Activated CD8-positive, alpha-beta T cell treated with anti-CD3 and anti-CD28 coated beads, Interleukin-2, amount 10 ng/mL, durations not matched to agents 7 days and 5 days (primary cell): ENCODE measurements at regions not wholly inside any gene's neighbourhood (a gene's known extent, or its start where the extent isn't known, plus 50 kb on each side); places are given as distances from the start of the nearest gene placed in this dataset.

Experiments
- ATAC-seq: fragments of 150-1000 bp; cut with Tn5 transposase; one replicate; pipeline ENCODE4 v1.10.0; 2021; ENCODE audit warnings: moderate library complexity
- CTCF ChIA-PET: fragments of 350-600 bp; sonication (Branson Sonifier 250); formaldehyde crosslinking; loops from one replicate; lab custom pipeline; 2021; ENCODE audit warnings: antibody characterized with exemption; lab: Charles Lee
- POLR2A ChIA-PET: fragments of 350-600 bp; sonication (Branson Sonifier 250); formaldehyde crosslinking; loops from one replicate; lab custom pipeline; 2021; ENCODE audit warnings: antibody characterized with exemption; lab: Charles Lee
- DNase-seq: peaks from one replicate; pipeline ENCODE4 v3.0.0-alpha.2; 2020
- H3K27ac Mint-ChIP-seq: one replicate; pipeline ENCODE4 v1.8.0; 2021; ENCODE audit warnings: mild to moderate bottlenecking, mixed read lengths
- H3K27me3 Mint-ChIP-seq: one replicate; pipeline ENCODE4 v1.8.0; 2021; ENCODE audit warnings: low read depth, mixed read lengths
- H3K36me3 Mint-ChIP-seq: one replicate; pipeline ENCODE4 v1.8.0; 2021; ENCODE audit warnings: low read depth, mixed read lengths
- H3K4me1 Mint-ChIP-seq: one replicate; pipeline ENCODE4 v1.8.0; 2021; ENCODE audit warnings: low read depth, mixed read lengths
- H3K4me3 Mint-ChIP-seq: one replicate; pipeline ENCODE4 v1.8.0; 2021; ENCODE audit warnings: mild to moderate bottlenecking, mixed read lengths
- H3K9me3 Mint-ChIP-seq: one replicate; pipeline ENCODE4 v1.8.0; 2022; ENCODE audit warnings: mixed read lengths; ENCODE audit not compliant: insufficient read depth

DNA sequence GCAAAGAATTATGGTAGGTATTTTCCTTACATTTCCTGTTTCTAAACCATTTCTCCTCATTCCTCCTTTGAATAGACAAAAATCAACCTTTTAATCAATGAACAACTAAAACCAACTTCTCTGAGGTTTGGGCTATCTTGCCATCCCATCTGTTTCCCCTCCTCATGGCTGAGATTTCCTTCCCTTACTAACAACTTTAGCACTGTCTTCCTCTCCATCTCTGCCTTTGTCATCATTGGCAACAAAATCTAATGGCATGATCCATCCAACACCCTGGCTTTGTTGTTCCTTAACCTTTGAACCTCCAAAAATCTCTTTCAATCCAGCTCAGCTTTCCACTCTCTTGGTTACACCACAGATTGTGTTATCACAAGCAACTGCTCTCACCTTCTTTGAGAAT, 95.3 kb upstream of the FAM136A start:
- no peak overlapping the region for H3K27ac Mint-ChIP-seq
- H3K4me1 Mint-ChIP-seq = no peaks in the 10 kb centered on the region
- ATAC-seq (no peak), DNase-seq (no peak)
- POLR2A ChIA-PET = no interaction called here
- H3K27me3 Mint-ChIP-seq = peaks cover 24% of the 10 kb centered on the region
- CTCF ChIA-PET = interaction anchor here (0.6 kb wide), 1 partner anchor 206 kb away, joined by 4 read pairs; the partner anchor contains the start of gene C2orf42
- H3K36me3 Mint-ChIP-seq = no peaks in the 10 kb centered on the region
- H3K4me3 Mint-ChIP-seq = no peak overlapping the region
- no peaks in the 10 kb centered on the region for H3K9me3 Mint-ChIP-seq

GRCh38 chr2:70396612-70397011, 94.7 kb upstream of the FAM136A start:
- CTCF ChIA-PET = no interaction called here
- POLR2A ChIA-PET = no interaction called here
- ATAC-seq (no peak), DNase-seq (no peak)
- no peaks in the 10 kb centered on the region for H3K36me3 Mint-ChIP-seq
- no peaks in the 10 kb centered on the region for H3K9me3 Mint-ChIP-seq
- no peak overlapping the region for H3K27ac Mint-ChIP-seq
- peaks cover 24% of the 10 kb centered on the region for H3K27me3 Mint-ChIP-seq
- H3K4me3 Mint-ChIP-seq = no peak overlapping the region
- no peaks in the 10 kb centered on the region for H3K4me1 Mint-ChIP-seq

DNA sequence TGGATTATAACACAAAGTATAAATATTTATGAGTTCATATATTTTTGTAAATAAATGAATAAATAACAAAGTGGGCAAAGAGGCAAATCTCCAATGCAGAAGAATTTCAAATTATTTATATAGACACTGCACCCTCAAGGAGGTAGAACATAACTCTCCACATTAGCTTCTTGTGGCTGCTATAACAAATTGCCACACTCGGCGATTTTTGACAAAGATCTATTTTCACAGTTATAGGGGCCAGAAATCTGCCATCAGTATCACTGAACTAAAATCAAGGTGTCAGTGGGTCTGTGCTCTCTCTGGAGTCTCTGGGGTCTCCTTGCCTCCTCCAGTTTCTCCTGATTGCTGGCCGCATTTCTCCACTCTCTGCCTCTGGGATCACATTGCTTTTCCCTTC, 92.0 kb upstream of the FAM136A start:
- DNase-seq (no peak), ATAC-seq (no peak)
- CTCF ChIA-PET = no interaction called here
- Mint-ChIP-seq H3K4me3 (no peak overlapping the region), H3K36me3 (no peaks in the 10 kb centered on the region), H3K27ac (no peak overlapping the region), H3K4me1 (no peaks in the 10 kb centered on the region), H3K9me3 (no peaks in the 10 kb centered on the region), H3K27me3 (peaks cover 24% of the 10 kb centered on the region)
- POLR2A ChIA-PET = no interaction called here

GRCh38 chr2:70391988-70392387, 90.1 kb upstream of the FAM136A start:
- no peaks in the 10 kb centered on the region for H3K9me3 Mint-ChIP-seq
- ChIA-PET POLR2A (no interaction called here), CTCF (no interaction called here)
- no peak overlapping the region for H3K4me3 Mint-ChIP-seq
- DNase-seq (no peak), ATAC-seq (no peak)
- no peak overlapping the region for H3K27ac Mint-ChIP-seq
- H3K36me3 Mint-ChIP-seq = no peaks in the 10 kb centered on the region
- no peaks in the 10 kb centered on the region for H3K4me1 Mint-ChIP-seq
- peaks cover 13% of the 10 kb centered on the region for H3K27me3 Mint-ChIP-seq

GRCh38 chr2:70391259-70391658, 89.4 kb upstream of the FAM136A start:
- Mint-ChIP-seq H3K9me3 (no peaks in the 10 kb centered on the region), H3K4me1 (no peaks in the 10 kb centered on the region), H3K27me3 (peaks cover 10% of the 10 kb centered on the region), H3K4me3 (no peak overlapping the region), H3K27ac (no peak overlapping the region), H3K36me3 (no peaks in the 10 kb centered on the region)
- POLR2A ChIA-PET = no interaction called here
- no peak for DNase-seq
- CTCF ChIA-PET = no interaction called here
- no peak for ATAC-seq

DNA sequence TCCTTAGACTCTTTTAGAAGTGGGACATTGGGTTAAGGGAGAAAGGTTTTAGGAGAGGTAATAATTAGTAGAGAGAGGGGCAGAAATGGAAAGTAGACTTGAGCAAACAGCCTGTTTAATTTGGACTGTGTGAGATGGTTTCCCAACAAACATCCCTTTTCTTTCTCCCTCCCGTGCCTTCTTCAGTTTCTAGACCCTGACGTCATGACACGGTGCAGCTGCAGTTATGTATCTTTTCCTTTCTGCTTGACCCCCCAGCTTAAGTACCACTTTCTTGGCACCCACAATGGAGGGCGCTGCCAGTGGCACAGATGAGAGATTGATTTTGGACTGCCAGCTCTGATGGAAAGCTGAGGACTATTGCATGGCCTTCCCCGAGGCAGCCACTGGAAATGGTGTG, 86.9 kb upstream of the FAM136A start:
- DNase-seq (no peak), ATAC-seq (no peak)
- no peak overlapping the region for H3K27ac Mint-ChIP-seq
- no peaks in the 10 kb centered on the region for H3K36me3 Mint-ChIP-seq
- ChIA-PET CTCF (interaction anchor here (1.3 kb wide), 1 partner anchor 228 kb away, joined by 3 read pairs; no protein-coding TSS in a partner anchor), POLR2A (no interaction called here)
- H3K27me3 Mint-ChIP-seq = no peaks in the 10 kb centered on the region
- no peaks in the 10 kb centered on the region for H3K9me3 Mint-ChIP-seq
- no peaks in the 10 kb centered on the region for H3K4me1 Mint-ChIP-seq
- H3K4me3 Mint-ChIP-seq = no peak overlapping the region

DNA sequence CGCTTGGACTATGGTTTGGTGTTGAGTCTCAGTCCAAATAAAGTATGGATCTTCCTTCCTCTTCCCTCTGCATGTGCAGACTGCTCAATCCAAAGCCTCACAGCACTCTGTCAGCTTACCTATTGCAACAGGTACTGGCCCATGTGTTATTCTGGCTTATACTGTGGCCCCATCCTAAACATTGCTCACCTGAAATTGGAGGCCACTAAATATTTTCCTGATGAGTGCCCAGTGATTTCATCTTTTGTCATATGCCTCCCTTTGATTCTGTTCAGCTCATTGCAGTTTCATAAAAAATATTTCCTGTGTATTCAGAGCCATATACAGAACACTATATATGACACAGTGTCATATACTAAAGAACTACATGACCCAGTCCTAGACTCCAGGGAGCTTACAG, 86.3 kb upstream of the FAM136A start:
- no peak for DNase-seq
- ChIA-PET CTCF (interaction anchor here (0.6 to 1.2 kb wide), 2 partner anchors 47 to 110 kb away, joined by 3 read pairs; no protein-coding TSS in a partner anchor), POLR2A (no interaction called here)
- no peak overlapping the region for H3K4me3 Mint-ChIP-seq
- no peak for ATAC-seq
- no peak overlapping the region for H3K27ac Mint-ChIP-seq
- H3K9me3 Mint-ChIP-seq = no peaks in the 10 kb centered on the region
- no peaks in the 10 kb centered on the region for H3K4me1 Mint-ChIP-seq
- no peaks in the 10 kb centered on the region for H3K27me3 Mint-ChIP-seq
- no peaks in the 10 kb centered on the region for H3K36me3 Mint-ChIP-seq

DNA sequence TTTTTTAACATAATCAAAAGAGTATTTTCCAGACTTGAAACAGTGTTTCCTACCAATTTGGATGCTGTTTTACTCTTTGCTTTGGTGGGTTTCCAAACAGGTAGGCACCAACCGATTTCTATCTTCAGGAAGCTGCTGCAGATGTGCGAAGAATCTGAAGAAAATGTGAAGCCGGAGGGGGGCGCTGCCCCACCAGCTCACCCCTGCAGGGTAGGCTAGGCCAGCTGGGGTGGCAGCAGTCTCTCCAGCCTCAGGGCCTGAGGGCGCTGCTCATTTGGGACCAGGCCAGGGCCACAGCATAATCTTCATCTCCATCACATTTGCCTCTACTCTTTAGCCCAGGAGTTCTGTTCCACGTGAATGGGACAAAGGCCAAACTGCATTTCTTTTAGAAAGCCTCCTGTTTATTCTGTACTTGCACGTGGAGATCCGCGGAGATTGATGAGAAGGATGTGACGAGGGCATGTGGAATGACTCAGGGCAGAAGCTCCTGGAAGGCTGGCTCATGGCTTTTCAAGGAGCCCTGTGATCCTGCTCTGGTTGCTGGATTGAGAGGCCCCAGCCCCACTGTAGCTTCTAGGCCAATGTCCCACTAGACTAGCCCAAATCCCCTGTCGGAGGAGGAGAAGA, 84.2 kb upstream of the FAM136A start:
- no peak for ATAC-seq
- no peak overlapping the region for H3K4me3 Mint-ChIP-seq
- H3K27me3 Mint-ChIP-seq = no peaks in the 10 kb centered on the region
- no peaks in the 10 kb centered on the region for H3K9me3 Mint-ChIP-seq
- H3K36me3 Mint-ChIP-seq = no peaks in the 10 kb centered on the region
- ChIA-PET POLR2A (no interaction called here), CTCF (no interaction called here)
- no peak for DNase-seq
- H3K27ac Mint-ChIP-seq = no peak overlapping the region
- H3K4me1 Mint-ChIP-seq = no peaks in the 10 kb centered on the region

- POLR2A ChIA-PET = interaction anchor here (0.6 kb wide), 1 partner anchor 201 kb away, joined by 3 read pairs; no protein-coding TSS in a partner anchor
- CTCF ChIA-PET = no interaction called here
- Mint-ChIP-seq H3K36me3 (no peaks in the 10 kb centered on the region), H3K4me3 (no peak overlapping the region), H3K27me3 (no peaks in the 10 kb centered on the region), H3K4me1 (no peaks in the 10 kb centered on the region), H3K9me3 (no peaks in the 10 kb centered on the region), H3K27ac (no peak overlapping the region)
- no peak for DNase-seq
- no peak for ATAC-seq
Measured at GRCh38 chr2:70385204-70385603, 83.3 kb upstream of the FAM136A start.

- ATAC-seq (no peak), DNase-seq (no peak)
- ChIA-PET POLR2A (no interaction called here), CTCF (no interaction called here)
- no peaks in the 10 kb centered on the region for H3K4me1 Mint-ChIP-seq
- no peaks in the 10 kb centered on the region for H3K36me3 Mint-ChIP-seq
- no peaks in the 10 kb centered on the region for H3K9me3 Mint-ChIP-seq
- no peak overlapping the region for H3K27ac Mint-ChIP-seq
- no peak overlapping the region for H3K4me3 Mint-ChIP-seq
- H3K27me3 Mint-ChIP-seq = peaks cover 9% of the 10 kb centered on the region
Measured at GRCh38 chr2:70381821-70382220, 80.0 kb upstream of the FAM136A start.

GRCh38 chr2:70381235-70381634, 79.4 kb upstream of the FAM136A start:
- peaks cover 9% of the 10 kb centered on the region for H3K27me3 Mint-ChIP-seq
- H3K4me1 Mint-ChIP-seq = no peaks in the 10 kb centered on the region
- DNase-seq (no peak), ATAC-seq (no peak)
- POLR2A ChIA-PET = no interaction called here
- CTCF ChIA-PET = no interaction called here
- H3K4me3 Mint-ChIP-seq = no peak overlapping the region
- H3K36me3 Mint-ChIP-seq = no peaks in the 10 kb centered on the region
- H3K27ac Mint-ChIP-seq = no peak overlapping the region
- no peaks in the 10 kb centered on the region for H3K9me3 Mint-ChIP-seq

GRCh38 chr2:70380621-70381020, 78.8 kb upstream of the FAM136A start:
- H3K9me3 Mint-ChIP-seq = no peaks in the 10 kb centered on the region
- H3K4me1 Mint-ChIP-seq = no peaks in the 10 kb centered on the region
- CTCF ChIA-PET = no interaction called here
- POLR2A ChIA-PET = no interaction called here
- H3K27me3 Mint-ChIP-seq = peaks cover 9% of the 10 kb centered on the region
- no peaks in the 10 kb centered on the region for H3K36me3 Mint-ChIP-seq
- H3K4me3 Mint-ChIP-seq = no peak overlapping the region
- no peak overlapping the region for H3K27ac Mint-ChIP-seq
- DNase-seq (no peak), ATAC-seq (no peak)

DNA sequence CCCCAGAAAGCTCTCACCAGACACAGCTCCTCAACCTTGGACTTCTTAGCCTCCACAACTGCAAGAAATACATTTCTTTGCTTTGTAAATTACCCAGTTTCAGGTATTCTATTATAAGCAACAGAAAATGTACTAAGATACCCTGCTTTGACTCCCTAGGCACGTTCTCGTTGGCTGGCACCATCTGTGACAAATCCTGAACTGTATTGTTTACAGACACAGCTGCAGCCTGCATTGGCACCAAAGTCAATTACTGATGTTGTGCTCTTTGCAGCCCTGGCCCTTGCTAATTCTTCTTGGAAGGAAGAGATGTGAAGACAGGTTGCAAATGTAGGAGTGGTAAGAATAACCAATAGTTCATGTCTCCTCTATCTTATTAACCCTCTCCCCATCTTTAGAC, 72.7 kb upstream of the FAM136A start:
- Mint-ChIP-seq H3K36me3 (no peaks in the 10 kb centered on the region), H3K4me3 (no peak overlapping the region), H3K9me3 (no peaks in the 10 kb centered on the region), H3K27me3 (peaks cover 17% of the 10 kb centered on the region), H3K27ac (no peak overlapping the region), H3K4me1 (no peaks in the 10 kb centered on the region)
- DNase-seq = no peak
- ChIA-PET CTCF (no interaction called here), POLR2A (no interaction called here)
- ATAC-seq = no peak
